ENCODE measurements at regions not wholly inside any gene's neighbourhood (a gene's known extent, or its start where the extent isn't known, plus 50 kb on each side); places are given as distances from the start of the nearest gene placed in this dataset.

GRCh38 chr16:85492295-85492864, 120.7 kb upstream of the GSE1 start:
- DNase-seq (ENCODE audit: low spot score): no peak

- DNase-seq (ENCODE audit: low spot score): no peak
Measured at GRCh38 chr16:85494315-85494714, 118.8 kb upstream of the GSE1 start.

- no peak for DNase-seq (ENCODE audit: low spot score)
Measured at GRCh38 chr16:85495259-85495658, 117.9 kb upstream of the GSE1 start.

- DNase-seq (ENCODE audit: low spot score): no peak
Measured at GRCh38 chr16:85495823-85496538, 117.1 kb upstream of the GSE1 start.

- no peak for DNase-seq (ENCODE audit: low spot score)
Measured at GRCh38 chr16:85497622-85498314, 115.4 kb upstream of the GSE1 start.

- no peak for DNase-seq (ENCODE audit: low spot score)
Measured at GRCh38 chr16:85498607-85499006, 114.5 kb upstream of the GSE1 start.

GRCh38 chr16:85500220-85500619, 112.9 kb upstream of the GSE1 start:
- no peak for DNase-seq (ENCODE audit: low spot score)

GRCh38 chr16:85501900-85502299, 111.2 kb upstream of the GSE1 start:
- DNase-seq (ENCODE audit: low spot score): no peak

GRCh38 chr16:85502357-85502756, 110.8 kb upstream of the GSE1 start:
- no peak for DNase-seq (ENCODE audit: low spot score)

- DNase-seq (ENCODE audit: low spot score): no peak
Measured at GRCh38 chr16:85503679-85504231, 109.4 kb upstream of the GSE1 start.

- no peak for DNase-seq (ENCODE audit: low spot score)
Measured at GRCh38 chr16:85504242-85504641, 108.9 kb upstream of the GSE1 start.

- no peak for DNase-seq (ENCODE audit: low spot score)
Measured at GRCh38 chr16:85505794-85506634, 107.1 kb upstream of the GSE1 start.

GRCh38 chr16:85506635-85506911, 106.5 kb upstream of the GSE1 start:
- DNase-seq (ENCODE audit: low spot score): no peak

GRCh38 chr16:85507342-85507741, 105.8 kb upstream of the GSE1 start:
- DNase-seq (ENCODE audit: low spot score): no peak

GRCh38 chr16:85508388-85508787, 104.7 kb upstream of the GSE1 start:
- DNase-seq (ENCODE audit: low spot score): no peak

GRCh38 chr16:85508993-85509392, 104.1 kb upstream of the GSE1 start:
- DNase-seq (ENCODE audit: low spot score): no peak

GRCh38 chr16:85510041-85510659, 103.0 kb upstream of the GSE1 start:
- no peak for DNase-seq (ENCODE audit: low spot score)

GRCh38 chr16:85511938-85512807, 100.9 kb upstream of the GSE1 start:
- DNase-seq (ENCODE audit: low spot score): no peak

- DNase-seq (ENCODE audit: low spot score): no peak
Measured at GRCh38 chr16:85512808-85513115, 100.4 kb upstream of the GSE1 start.

GRCh38 chr16:85513180-85513579, 99.9 kb upstream of the GSE1 start:
- DNase-seq (ENCODE audit: low spot score): no peak

GRCh38 chr16:85513649-85514048, 99.5 kb upstream of the GSE1 start:
- DNase-seq (ENCODE audit: low spot score): no peak

All from hematopoietic multipotent progenitor cell treated with erythropoietin and hydrocortisone succinate and interleukin-3 and kit ligand, for 17 days (in vitro differentiated cells).